CD4-positive, alpha-beta T cell treated with Interleukin-4 for 4 hours (primary cell): ENCODE measurements at regions not wholly inside any gene's neighbourhood (a gene's known extent, or its start where the extent isn't known, plus 50 kb on each side); places are given as distances from the start of the nearest gene placed in this dataset.

Experiments
- DNase-seq: peaks from one replicate; pipeline ENCODE4 v3.0.0-alpha.2; 2020

- DNase-seq: no peak
These were observed 53.5 kb upstream of the TSHZ3 start for GRCh38 chr19:31402529-31403316.

- no peak for DNase-seq
These were observed 56.9 kb upstream of the TSHZ3 start for GRCh38 chr19:31406106-31406505.

GRCh38 chr19:31408460-31409124 lies 59.4 kb upstream of the TSHZ3 start:
- DNase-seq: no peak

- DNase-seq: no peak
These were observed 64.1 kb upstream of the TSHZ3 start for GRCh38 chr19:31413353-31413752.

- no peak for DNase-seq
These were observed 66.1 kb upstream of the TSHZ3 start for GRCh38 chr19:31415322-31415721.

- DNase-seq: no peak
These were observed 67.3 kb upstream of the TSHZ3 start for GRCh38 chr19:31416548-31416947.

- DNase-seq: no peak
These were observed 68.8 kb upstream of the TSHZ3 start for GRCh38 chr19:31418055-31418454.

- DNase-seq: no peak
These were observed 69.6 kb upstream of the TSHZ3 start for GRCh38 chr19:31418692-31419430.

GRCh38 chr19:31419871-31420445 lies 70.7 kb upstream of the TSHZ3 start:
- DNase-seq: no peak

GRCh38 chr19:31421082-31421481 lies 71.8 kb upstream of the TSHZ3 start:
- DNase-seq: no peak

GRCh38 chr19:31421856-31422255 lies 72.6 kb upstream of the TSHZ3 start:
- no peak for DNase-seq

GRCh38 chr19:31423896-31424295 lies 74.7 kb upstream of the TSHZ3 start:
- no peak for DNase-seq

GRCh38 chr19:31424861-31425620 lies 75.8 kb upstream of the TSHZ3 start:
- no peak for DNase-seq

GRCh38 chr19:31427857-31428256 lies 78.6 kb upstream of the TSHZ3 start:
- DNase-seq: no peak

GRCh38 chr19:31430381-31430780 lies 81.1 kb upstream of the TSHZ3 start:
- DNase-seq: no peak

- no peak for DNase-seq
These were observed 83.1 kb upstream of the TSHZ3 start for GRCh38 chr19:31432201-31432810.

- no peak for DNase-seq
These were observed 87.0 kb upstream of the TSHZ3 start for GRCh38 chr19:31436121-31436776.

GRCh38 chr19:31438401-31439269 lies 89.4 kb upstream of the TSHZ3 start:
- no peak for DNase-seq

GRCh38 chr19:31439270-31439573 lies 90.0 kb upstream of the TSHZ3 start:
- DNase-seq: no peak

- no peak for DNase-seq
These were observed 95.7 kb upstream of the TSHZ3 start for GRCh38 chr19:31444931-31445330.

GRCh38 chr19:31445406-31445805 lies 96.2 kb upstream of the TSHZ3 start:
- DNase-seq: no peak
